Fibroblast of lung (primary cell): ENCODE measurements at regions not wholly inside any gene's neighbourhood (a gene's known extent, or its start where the extent isn't known, plus 50 kb on each side); places are given as distances from the start of the nearest gene placed in this dataset.

ENCODE experiments used
- EZH2 ChIP-seq: IDR thresholded peaks from 2 replicates; pipeline ENCODE4 v1.5.1; 2012; ENCODE audit warnings: low read length, control low read depth, mild to moderate bottlenecking; ENCODE audit errors: missing control alignments
- TF ChIP-seq, protein P1 (sequence below), 2 donors: IDR thresholded peaks in 1 of 2; conservative IDR thresholded peaks in 1 of 2; 1 replicate in 1 of 2; 2 replicates in 1 of 2; pipeline ENCODE4 v1.5.1; 2011 to 2012; ENCODE audit warnings: low read length in 2 of 2, control low read depth in 1 of 2, inconsistent platforms in 1 of 2, low read depth in 1 of 2, mild to moderate bottlenecking in 1 of 2

DNA sequence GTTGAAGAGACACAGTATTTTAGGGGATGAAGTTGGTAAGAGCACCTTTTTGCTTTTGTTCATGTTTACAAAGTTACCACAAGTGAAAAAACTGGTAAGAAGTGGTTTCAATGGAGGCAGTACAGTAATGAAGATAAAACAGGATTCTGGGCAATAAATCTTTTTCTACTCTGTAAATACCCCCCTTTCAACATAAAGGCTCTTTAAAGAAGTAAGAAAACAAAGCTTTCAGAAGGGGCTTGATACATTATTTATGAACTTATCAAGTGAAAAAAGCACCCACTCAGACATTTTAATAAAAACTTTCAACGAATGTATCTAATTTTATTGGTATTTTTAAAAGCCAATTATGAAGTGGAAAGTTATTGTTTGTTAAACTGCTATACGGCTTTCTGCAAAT, 522.9 kb downstream of the ZEB2 start:
- TF ChIP-seq, protein P1, sequence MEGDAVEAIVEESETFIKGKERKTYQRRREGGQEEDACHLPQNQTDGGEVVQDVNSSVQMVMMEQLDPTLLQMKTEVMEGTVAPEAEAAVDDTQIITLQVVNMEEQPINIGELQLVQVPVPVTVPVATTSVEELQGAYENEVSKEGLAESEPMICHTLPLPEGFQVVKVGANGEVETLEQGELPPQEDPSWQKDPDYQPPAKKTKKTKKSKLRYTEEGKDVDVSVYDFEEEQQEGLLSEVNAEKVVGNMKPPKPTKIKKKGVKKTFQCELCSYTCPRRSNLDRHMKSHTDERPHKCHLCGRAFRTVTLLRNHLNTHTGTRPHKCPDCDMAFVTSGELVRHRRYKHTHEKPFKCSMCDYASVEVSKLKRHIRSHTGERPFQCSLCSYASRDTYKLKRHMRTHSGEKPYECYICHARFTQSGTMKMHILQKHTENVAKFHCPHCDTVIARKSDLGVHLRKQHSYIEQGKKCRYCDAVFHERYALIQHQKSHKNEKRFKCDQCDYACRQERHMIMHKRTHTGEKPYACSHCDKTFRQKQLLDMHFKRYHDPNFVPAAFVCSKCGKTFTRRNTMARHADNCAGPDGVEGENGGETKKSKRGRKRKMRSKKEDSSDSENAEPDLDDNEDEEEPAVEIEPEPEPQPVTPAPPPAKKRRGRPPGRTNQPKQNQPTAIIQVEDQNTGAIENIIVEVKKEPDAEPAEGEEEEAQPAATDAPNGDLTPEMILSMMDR (conservative IDR thresholded peaks at IDR 0.05 in 1 of 2, IDR thresholded peaks at IDR 0.05 in 1 of 2; ENCODE audit: low read depth in 1 of 2, low read length in 2 of 2), result no peak
- no peak for TF ChIP-seq EZH2
